GM12878 (cell line): ENCODE measurements at regions not wholly inside any gene's neighbourhood (a gene's known extent, or its start where the extent isn't known, plus 50 kb on each side); places are given as distances from the start of the nearest gene placed in this dataset.

Source experiments
- ATAC-seq: fragments of 200-7000 bp; cut with Tn5 transposase; 3 replicates; pipeline ENCODE4 v1.9.1; 2020; ENCODE audit warnings: mild to moderate bottlenecking, moderate library complexity
- BruUV-seq: library from RNA; stranded (reverse); fragments of 400-500 nt; replicated peaks from 2 replicates; lab custom pipeline; 2021; lab: Mats Ljungman, UMichigan
- CTCF ChIA-PET: fragments of 300-600 bp; sonication (Branson Sonifier 250); formaldehyde crosslinking; extraction: SDS; loops from one replicate; lab custom pipeline; 2021; ENCODE audit warnings: inconsistent platforms; lab: Yijun Ruan, JAX
- POLR2A ChIA-PET: fragments of 350-600 bp; formaldehyde crosslinking; extraction: SDS; loops from one replicate; lab custom pipeline; 2021; ENCODE audit warnings: inconsistent platforms; lab: Charles Lee
- RAD21 ChIA-PET: fragments of 300-600 bp; sonication (Branson Sonifier 250); formaldehyde crosslinking; loops from one replicate; lab custom pipeline; 2023; ENCODE audit warnings: antibody characterized with exemption; ENCODE audit not compliant: unreplicated experiment; lab: Charles Lee
- SMC1A ChIA-PET: fragments of 300-600 bp; sonication (Branson Sonifier 250); formaldehyde crosslinking; loops from one replicate; lab custom pipeline; 2023; ENCODE audit not compliant: unreplicated experiment, uncharacterized antibody; lab: Charles Lee
- DNase-seq: peaks from one replicate; pipeline ENCODE4 v3.0.0-alpha.2; 2011; ENCODE audit warnings: low read depth, low spot score
- FAIRE-seq: peaks from 3 replicates; lab custom pipeline; 2011; peaks lifted over from hg19 to GRCh38; lab: Jason Lieb, UNC
- H2AFZ ChIP-seq: 2 replicates; pipeline ENCODE4 v1.6.0; 2011; ENCODE audit warnings: low read depth, low read length, control low read depth; ENCODE audit not compliant: control insufficient read depth
- H3K27ac ChIP-seq: 2 replicates; pipeline ENCODE4 v1.5.1; 2011; ENCODE audit warnings: control low read depth; ENCODE audit not compliant: control insufficient read depth, insufficient read depth
- H3K27me3 ChIP-seq, 2 experiments: replicated peaks in 1 of 2; 2 replicates each; pipeline versions ENCODE4 v1.6.0 to v1.6.1; 2011; ENCODE audit warnings: low read length in 1 of 2; ENCODE audit not compliant: control insufficient read depth in 2 of 2, insufficient read depth in 2 of 2
- H3K36me3 ChIP-seq, 2 experiments: 2 replicates each; pipeline ENCODE4 v1.5.1; 2011; ENCODE audit warnings: low read length in 1 of 2; ENCODE audit not compliant: control insufficient read depth in 2 of 2, insufficient read depth in 2 of 2
- H3K4me1 ChIP-seq: 2 replicates; pipeline ENCODE4 v1.6.1; 2011; ENCODE audit warnings: mild to moderate bottlenecking, low read length, moderate library complexity, mixed read lengths; ENCODE audit not compliant: control insufficient read depth, insufficient read depth
- H3K4me2 ChIP-seq: 2 replicates; pipeline ENCODE4 v1.6.0; 2011; ENCODE audit warnings: control low read depth; ENCODE audit not compliant: control insufficient read depth, insufficient read depth
- H3K4me3 ChIP-seq: fragments of 200-600 bp; sonication (generic); 2 replicates; pipeline ENCODE4 v1.5.1; 2016
- H3K79me2 ChIP-seq: 2 replicates; pipeline ENCODE4 v1.6.0; 2011; ENCODE audit warnings: low read length; ENCODE audit not compliant: control insufficient read depth, insufficient read depth
- H3K9ac ChIP-seq: 2 replicates; pipeline ENCODE4 v1.8.0; 2011; ENCODE audit warnings: low read length, control low read depth, mixed read lengths; ENCODE audit not compliant: control insufficient read depth, insufficient read depth
- H3K9me3 ChIP-seq: replicated peaks from 3 replicates; pipeline ENCODE4 v1.5.1; 2011; ENCODE audit warnings: mild to moderate bottlenecking, low read length; ENCODE audit not compliant: control insufficient read depth, insufficient read depth
- H4K20me1 ChIP-seq: 2 replicates; pipeline ENCODE4 v1.6.0; 2011; ENCODE audit not compliant: control insufficient read depth, insufficient read depth
- CBX3 ChIP-seq: fragments of 200-600 bp; sonication (generic); IDR thresholded peaks from 2 replicates; pipeline ENCODE4 v1.6.1; 2016; ENCODE audit warnings: low read depth, borderline replicate concordance
- HDAC2 ChIP-seq: fragments of 200-600 bp; sonication (generic); IDR thresholded peaks from 2 replicates; pipeline ENCODE4 v1.6.1; 2017
- IKZF1 ChIP-seq: fragments of 450-650 bp; conservative IDR thresholded peaks from 2 replicates; pipeline ENCODE4 v1.6.1; 2017; ENCODE audit warnings: antibody characterized with exemption, mild to moderate bottlenecking
- NFIC ChIP-seq: IDR thresholded peaks from 2 replicates; pipeline ENCODE4 v1.6.1; 2012; ENCODE audit warnings: low read depth, mild to moderate bottlenecking, inconsistent platforms, low read length, moderate library complexity
- RAD51 ChIP-seq: fragments of 450-650 bp; IDR thresholded peaks from 2 replicates; pipeline ENCODE4 v1.6.1; 2016; ENCODE audit warnings: moderate library complexity, mild to moderate bottlenecking, inconsistent platforms
- REST ChIP-seq: IDR thresholded peaks from 2 replicates; pipeline ENCODE4 v1.6.1; 2012; ENCODE audit warnings: mild to moderate bottlenecking, low read depth, low read length
- ZNF207 ChIP-seq: fragments of 450-650 bp; IDR thresholded peaks from 2 replicates; pipeline ENCODE4 v1.6.1; 2014; ENCODE audit warnings: antibody characterized with exemption, mild to moderate bottlenecking, borderline replicate concordance
- ZNF687 ChIP-seq: fragments of 450-650 bp; IDR thresholded peaks from 2 replicates; pipeline ENCODE4 v1.6.1; 2017; ENCODE audit warnings: mild to moderate bottlenecking, moderate library complexity
- WGBS: methylation state at CpG from one replicate; pipeline ENCODE4 v1.1.6; 2016; ENCODE audit warnings: low lambda C conversion rate; ENCODE audit not compliant: insufficient replicate concordance, insufficient coverage; ENCODE audit errors: missing lambda C conversion rate; 5-methylcytosine and 5-hydroxymethylcytosine counted together
- in situ Hi-C: fragments of 300-500 bp; cut with MboI; formaldehyde crosslinking; loops from 9 replicates; pipeline ENCODE4 v1.14.3; 2018; ENCODE audit warnings: mixed read lengths
- intact Hi-C: fragments of 100-400 bp; cut with micrococcal nuclease; formaldehyde crosslinking; loops from one replicate; pipeline ENCODE4 v1.14.2; 2022; ENCODE audit not compliant: unreplicated experiment

GRCh38 chr14:85288041-85288440 lies 241.9 kb upstream of the FLRT2 start (continued):
- TF ChIP-seq REST (no peak), NFIC (no peak), CBX3 (no peak)

DNA sequence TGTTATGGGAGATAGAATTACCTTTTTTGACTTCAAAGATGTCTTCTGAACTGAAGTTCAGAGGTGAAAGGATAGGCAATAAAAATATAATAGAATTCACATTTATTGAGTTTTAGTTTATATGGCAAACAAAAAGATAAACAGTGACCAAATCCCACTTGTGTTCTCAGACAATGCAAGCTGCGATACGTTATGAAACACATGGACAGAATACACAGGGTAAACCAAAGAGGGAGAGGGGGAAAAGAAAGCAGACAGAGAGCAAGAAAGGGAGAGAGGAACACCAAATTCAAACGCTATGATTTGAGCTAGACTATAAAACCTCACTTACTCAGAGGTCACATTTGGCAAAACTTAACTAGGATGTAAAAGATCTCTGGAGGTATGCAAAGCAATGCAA lies 238.2 kb upstream of the FLRT2 start:
- no peak overlapping the region for H2AFZ ChIP-seq
- H3K27ac ChIP-seq, result no peak overlapping the region
- no peaks in the 10 kb centered on the region for H3K4me1 ChIP-seq
- no peak overlapping the region for H3K9ac ChIP-seq
- H3K9me3 ChIP-seq, result no peaks in the 10 kb centered on the region
- intact Hi-C loops, result no loop called here
- TF ChIP-seq ZNF207, result no peak
- no peak for TF ChIP-seq HDAC2
- no peak for TF ChIP-seq RAD51
- TF ChIP-seq IKZF1, result no peak
- no peak for TF ChIP-seq ZNF687
- TF ChIP-seq, all 136 proteins: peak for 0
- BruUV-seq, result no TSS peak
- Histone ChIP-seq H3K4me3 (no peak overlapping the region), H3K79me2 (no peaks in the 10 kb centered on the region), H3K36me3 (no peaks in the 10 kb centered on the region), H4K20me1 (no peaks in the 10 kb centered on the region), H3K27me3 (no peaks in the 10 kb centered on the region), H3K4me2 (no peak overlapping the region)
- ATAC-seq, result no peak
- ChIA-PET POLR2A (no interaction called here), SMC1A (no interaction called here), RAD21 (no interaction called here), CTCF (interaction anchor here (1.2 kb wide), 1 partner anchor 34 kb away, joined by 3 read pairs; no protein-coding TSS in a partner anchor)
- WGBS, result 66% methylated on average over 3 of the region's 3 CpGs
- no peak for FAIRE-seq
- no peak for DNase-seq
- in situ Hi-C loops, result no loop called here
